Right lobe of liver (tissue), 4 donors: ENCODE measurements at regions not wholly inside any gene's neighbourhood (a gene's known extent, or its start where the extent isn't known, plus 50 kb on each side); places are given as distances from the start of the nearest gene placed in this dataset.
"Not testable (repeated sequence)": the region's sequence is repeated elsewhere in the genome, so short reads cannot be mapped to it uniquely, and the experiment has no call there.

Source experiments
- CTCF ChIP-seq, 4 donors: fragments of 200-600 bp in 3 of 4; fragments of 450-650 bp in 1 of 4; IDR thresholded peaks; one replicate each; pipeline versions ENCODE4 v1.5.1 to v1.8.0; 2016 to 2022; ENCODE audit warnings: antibody characterized with exemption in 4 of 4, mild to moderate bottlenecking in 2 of 4
- POLR2A ChIP-seq: fragments of 450-650 bp; IDR thresholded peaks from one replicate; pipeline ENCODE4 v1.6.1; 2017; ENCODE audit warnings: antibody characterized with exemption, mild to moderate bottlenecking
- donor health status: DM: no; HTN: no; CAD: no.
- donor health status: DM: no; HTN: no; CAD: no.
- donor health status: DM: no; HTN: yes; CAD: no.

GRCh38 chr13:110821837-110822668 is 92.8 kb downstream of the ANKRD10 start:
- TF ChIP-seq CTCF (IDR thresholded peaks at IDR 0.05); POLR2A: not testable (repeated sequence)
